ENCODE measurements at regions not wholly inside any gene's neighbourhood (a gene's known extent, or its start where the extent isn't known, plus 50 kb on each side); places are given as distances from the start of the nearest gene placed in this dataset.
"Not testable (repeated sequence)": the region's sequence is repeated elsewhere in the genome, so short reads cannot be mapped to it uniquely, and the experiment has no call there.

DNA sequence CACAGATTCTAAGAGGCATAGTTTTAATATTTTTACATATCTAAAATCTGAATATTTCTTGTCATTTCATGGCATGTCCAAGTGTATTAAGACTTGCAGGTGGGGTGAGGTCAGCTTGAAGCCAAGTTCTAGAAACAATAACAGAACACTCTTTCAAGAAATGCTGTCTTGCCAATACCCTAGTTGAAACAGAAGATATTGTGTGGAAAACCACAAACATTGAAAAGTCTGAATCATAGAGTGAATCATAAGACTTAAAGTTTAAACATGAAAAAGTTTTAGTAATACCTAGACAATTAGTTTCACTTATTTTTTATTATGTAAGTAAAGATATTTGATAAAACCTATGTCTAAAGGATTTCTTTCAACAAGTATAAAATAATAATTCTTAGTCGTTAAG lies 191.5 kb upstream of the CAND1 start:
- DNase-seq (ENCODE audit: low read depth in 3 of 3), result no peak

DNA sequence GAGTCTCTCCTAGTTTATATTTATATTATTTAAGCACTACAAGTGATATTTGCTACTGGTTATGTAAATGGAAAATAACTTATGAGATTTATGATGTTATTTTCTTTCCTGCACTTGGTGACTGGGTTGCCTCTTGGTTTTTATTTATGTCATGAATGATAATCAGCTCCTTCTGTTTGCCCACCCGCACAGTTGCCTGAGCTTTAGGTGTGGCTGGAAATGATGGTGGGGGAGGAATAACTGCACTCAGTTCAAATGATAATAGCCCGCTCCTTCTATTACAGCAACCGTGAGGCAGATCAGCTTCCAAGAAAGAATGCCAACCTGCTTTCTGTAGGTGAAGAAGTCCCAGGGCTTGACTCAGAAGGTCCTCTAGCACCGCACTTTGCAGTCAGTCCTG lies 190.2 kb upstream of the CAND1 start:
- no peak for DNase-seq (ENCODE audit: low read depth in 3 of 3)

- DNase-seq (ENCODE audit: low read depth in 3 of 3), result no peak
Observed at GRCh38 chr12:67080637-67081036, 188.5 kb upstream of the CAND1 start.

- no peak for DNase-seq (ENCODE audit: low read depth in 3 of 3)
Observed at GRCh38 chr12:67082221-67082620, 186.9 kb upstream of the CAND1 start.

- DNase-seq (ENCODE audit: low read depth in 3 of 3), result no peak
Observed at GRCh38 chr12:67085699-67086098, 183.5 kb upstream of the CAND1 start.

DNA sequence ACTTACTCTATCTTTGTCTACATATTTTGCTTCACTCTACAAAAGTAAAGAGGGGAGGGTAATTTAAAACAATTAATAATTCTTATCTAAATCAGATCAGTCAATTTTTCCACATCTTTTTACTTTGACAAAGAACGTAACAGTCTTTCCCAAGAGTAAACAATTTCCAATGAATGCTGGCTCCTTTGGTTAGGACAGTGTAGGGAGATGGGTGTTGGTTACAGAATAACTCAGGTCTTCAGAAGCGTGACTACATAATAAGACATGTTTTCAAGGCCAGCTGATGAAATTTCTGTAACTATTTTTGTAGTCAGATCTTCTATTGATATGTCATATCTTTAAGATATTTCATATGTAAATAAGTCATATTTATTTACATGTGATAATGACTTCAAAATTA lies 183.0 kb upstream of the CAND1 start:
- DNase-seq (ENCODE audit: low read depth in 3 of 3), result no peak

DNA sequence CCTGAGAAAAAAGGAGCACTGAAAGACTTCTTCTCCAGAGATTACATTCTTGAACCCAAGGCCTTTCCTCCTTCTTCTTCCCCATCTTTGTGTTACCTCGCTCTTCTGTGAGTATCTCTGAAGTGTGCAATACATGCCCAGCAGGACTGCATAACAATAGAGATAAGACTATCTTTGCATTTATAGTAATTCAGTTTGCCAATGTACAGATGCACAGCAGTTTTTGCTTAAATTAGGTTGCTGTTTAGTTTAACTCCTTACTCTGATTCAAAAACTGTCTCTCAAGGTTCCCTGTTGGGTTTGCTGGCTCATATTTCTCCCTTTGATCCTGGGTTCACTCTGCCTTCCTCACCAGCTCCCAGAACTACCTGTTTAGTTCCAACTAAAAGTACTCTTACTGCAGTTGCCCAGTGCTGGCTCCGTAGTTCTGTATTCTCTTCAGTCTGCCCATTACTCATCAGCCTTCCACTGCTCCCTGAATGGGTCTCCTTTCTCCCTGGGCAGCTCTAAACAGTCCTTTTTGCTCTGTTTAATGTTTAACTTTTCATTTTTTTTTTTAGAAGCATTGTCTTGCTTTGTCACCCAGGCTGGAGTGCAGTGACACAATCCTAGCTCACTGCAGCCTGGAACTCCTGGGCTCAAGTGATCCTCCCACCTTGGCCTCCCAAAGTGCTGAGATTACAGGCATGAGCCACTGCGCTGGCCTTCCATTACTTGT lies 180.6 kb upstream of the CAND1 start:
- no peak for DNase-seq (ENCODE audit: low read depth in 3 of 3)

- no peak for DNase-seq (ENCODE audit: low read depth in 3 of 3)
Observed at GRCh38 chr12:67091204-67091603, 178.0 kb upstream of the CAND1 start.

- DNase-seq (ENCODE audit: low read depth in 3 of 3), result no peak
Observed at GRCh38 chr12:67091678-67092077, 177.5 kb upstream of the CAND1 start.

DNA sequence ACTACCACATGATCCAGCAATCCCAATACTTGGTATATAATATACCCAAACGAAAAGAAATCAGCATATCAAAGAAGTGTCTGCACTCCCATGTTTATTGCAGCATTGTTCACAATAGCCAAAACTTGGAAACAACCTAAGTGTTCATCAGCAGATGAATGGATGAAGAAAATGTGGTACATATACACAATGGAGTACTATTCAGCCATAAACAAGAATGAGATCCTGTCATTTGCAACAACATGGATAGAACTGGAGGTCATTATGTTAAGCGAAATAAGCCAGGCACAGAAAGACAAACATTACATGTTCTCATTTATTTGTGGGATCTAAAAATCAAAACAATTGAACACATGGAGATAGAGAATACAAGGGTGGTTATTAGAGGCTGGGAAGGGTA lies 176.2 kb upstream of the CAND1 start:
- DNase-seq (ENCODE audit: low read depth in 3 of 3), result not testable (repeated sequence)

DNA sequence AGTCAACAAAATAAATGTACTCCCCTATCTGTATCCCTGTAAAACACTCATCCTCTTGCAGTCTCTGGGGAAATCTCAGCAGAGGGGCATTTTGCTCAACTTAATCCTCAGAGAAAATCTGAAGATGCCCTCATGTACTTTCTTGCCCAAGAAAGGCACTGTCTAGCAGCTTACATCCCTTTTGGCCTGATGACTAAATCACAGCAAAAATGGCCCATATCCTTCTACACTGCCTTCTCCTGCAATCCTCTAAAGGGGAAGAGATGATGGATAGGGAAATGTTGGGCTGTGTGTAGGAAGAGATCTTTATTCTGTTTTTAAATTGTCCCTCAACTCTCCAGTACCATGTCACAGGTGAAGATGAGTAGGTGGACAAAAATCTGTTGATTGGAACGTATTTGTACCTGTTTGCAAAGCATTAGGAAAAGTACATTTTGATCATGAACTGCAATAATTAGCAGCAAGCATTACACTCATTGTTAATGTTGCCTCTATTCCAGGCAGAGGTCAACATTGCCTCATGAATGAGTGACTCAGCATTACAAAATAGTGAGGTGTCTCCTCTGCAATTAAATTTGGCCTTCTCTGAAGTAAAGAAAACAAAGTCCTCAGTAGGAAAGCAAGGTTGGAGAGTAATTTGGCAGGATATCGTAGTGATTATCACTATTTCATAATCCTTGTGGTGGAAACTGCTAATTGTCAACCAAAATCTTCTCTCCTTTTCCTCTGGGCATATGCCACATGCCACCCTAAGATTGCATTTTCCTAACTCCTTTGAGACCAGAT lies 172.4 kb upstream of the CAND1 start:
- no peak for DNase-seq (ENCODE audit: low read depth in 3 of 3)

GRCh38 chr12:67099858-67100257 lies 169.3 kb upstream of the CAND1 start:
- DNase-seq (ENCODE audit: low read depth in 3 of 3), result no peak

DNA sequence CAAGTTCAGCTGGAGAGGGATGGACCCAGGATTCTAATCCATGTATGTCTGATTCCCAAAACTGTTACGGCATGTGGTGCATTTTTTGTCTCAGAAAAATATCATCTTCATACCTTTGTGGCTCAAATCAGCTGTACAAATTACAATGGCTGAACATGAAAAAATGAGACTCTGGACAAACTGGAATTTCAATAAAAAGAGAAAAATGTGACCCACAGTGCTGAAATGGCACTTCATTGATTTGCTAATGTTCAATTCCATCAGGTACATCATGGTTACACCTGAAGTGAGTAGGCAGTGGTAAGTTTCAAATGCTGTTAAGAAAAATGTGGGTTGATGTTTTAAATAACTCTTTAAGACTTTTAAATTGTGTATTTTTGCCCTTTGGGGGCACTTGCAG lies 165.6 kb upstream of the CAND1 start:
- DNase-seq (ENCODE audit: low read depth in 3 of 3), result no peak

GRCh38 chr12:67107235-67107634 lies 161.9 kb upstream of the CAND1 start:
- no peak for DNase-seq (ENCODE audit: low read depth in 3 of 3)

DNA sequence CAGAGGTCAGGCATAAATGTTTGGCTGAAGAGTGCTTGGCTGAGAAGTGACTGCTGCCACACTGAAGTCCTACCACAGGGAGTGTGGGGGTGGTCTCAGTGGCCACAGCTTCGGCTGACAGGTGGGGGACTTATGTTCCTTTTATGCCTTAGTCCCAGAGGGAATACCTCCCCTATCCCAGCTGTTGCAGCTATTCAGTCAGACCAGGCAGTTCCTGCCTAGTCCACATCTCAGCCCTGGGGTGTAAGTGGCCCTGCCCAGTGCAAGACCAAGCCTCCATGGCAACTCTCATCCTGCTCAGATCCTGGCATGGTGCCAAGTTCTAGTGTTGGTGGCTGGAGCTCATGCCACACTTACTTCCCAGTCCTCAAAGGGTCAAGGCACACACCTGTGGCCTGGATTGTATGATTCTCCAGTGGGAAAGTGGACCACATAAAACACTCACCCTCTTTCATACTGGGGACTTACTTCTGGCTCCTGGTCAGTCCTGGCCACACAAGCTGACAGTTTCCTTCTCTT lies 161.3 kb upstream of the CAND1 start:
- DNase-seq (ENCODE audit: low read depth in 3 of 3), result no peak

DNA sequence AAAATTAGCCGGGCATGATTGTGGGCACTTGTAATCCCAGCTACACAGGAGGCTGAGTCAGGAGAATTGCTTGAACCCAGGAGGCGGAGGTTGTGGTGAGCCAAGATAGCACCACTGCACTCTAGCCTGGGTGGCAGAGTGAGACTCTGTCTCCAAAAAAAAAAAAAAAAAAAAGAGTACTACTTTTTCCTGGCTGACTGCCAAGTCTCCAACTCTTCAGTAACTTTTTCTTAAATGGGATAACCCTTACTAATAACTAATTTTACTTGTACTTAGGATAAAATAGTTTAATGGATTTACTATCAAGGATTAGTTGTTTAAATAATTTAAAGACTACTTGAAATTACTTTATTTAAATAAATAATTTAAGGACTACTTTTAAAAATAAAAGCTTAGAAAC lies 158.8 kb upstream of the CAND1 start:
- DNase-seq (ENCODE audit: low read depth in 3 of 3), result not testable (repeated sequence)

DNA sequence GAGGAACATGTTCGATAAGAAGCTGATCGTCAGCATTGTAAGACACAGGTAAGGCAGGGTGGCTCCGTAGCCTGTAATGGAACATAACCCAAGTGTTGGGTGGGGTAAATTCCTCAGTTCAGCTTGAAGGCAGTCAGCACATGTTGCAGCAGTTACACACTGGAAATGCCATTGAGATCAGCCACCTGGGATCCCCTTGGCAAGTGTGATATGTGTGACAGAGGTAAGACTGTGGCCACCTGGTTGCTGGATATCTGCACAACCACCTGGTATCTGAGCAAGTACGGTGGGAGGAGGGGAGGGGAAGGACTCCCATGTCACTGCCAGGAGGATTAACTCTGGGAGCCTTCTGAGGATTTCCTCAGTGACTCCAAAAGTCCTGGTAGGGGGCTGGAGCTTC lies 158.0 kb upstream of the CAND1 start:
- no peak for DNase-seq (ENCODE audit: low read depth in 3 of 3)

GRCh38 chr12:67112586-67112985 lies 156.6 kb upstream of the CAND1 start:
- no peak for DNase-seq (ENCODE audit: low read depth in 3 of 3)

DNA sequence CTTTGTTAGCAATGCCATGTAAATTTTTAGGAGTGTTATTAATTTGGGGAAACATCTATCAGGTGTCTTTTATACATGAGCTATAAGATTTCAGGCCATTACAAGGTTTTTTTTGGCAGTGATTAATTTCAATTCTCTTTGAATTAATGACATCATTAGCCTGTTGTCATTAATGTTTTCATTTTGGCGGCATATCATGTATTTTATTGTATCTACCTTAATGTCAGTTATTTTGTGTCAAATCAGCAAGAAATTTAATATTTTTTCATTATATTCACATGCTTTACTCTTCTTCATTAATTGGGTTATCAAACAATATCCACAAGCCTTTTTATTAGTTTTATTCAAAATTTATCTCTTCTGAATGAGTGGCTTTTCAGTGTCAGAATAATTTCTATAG lies 153.0 kb upstream of the CAND1 start:
- DNase-seq (ENCODE audit: low read depth in 3 of 3), result no peak

GRCh38 chr12:67122584-67122983 lies 146.6 kb upstream of the CAND1 start:
- DNase-seq (ENCODE audit: low read depth in 3 of 3), result no peak

GRCh38 chr12:67137256-67137655 lies 131.9 kb upstream of the CAND1 start:
- DNase-seq (ENCODE audit: low read depth in 3 of 3), result no peak

- no peak for DNase-seq (ENCODE audit: low read depth in 3 of 3)
Observed at GRCh38 chr12:67141296-67142018, 127.7 kb upstream of the CAND1 start.

DNA sequence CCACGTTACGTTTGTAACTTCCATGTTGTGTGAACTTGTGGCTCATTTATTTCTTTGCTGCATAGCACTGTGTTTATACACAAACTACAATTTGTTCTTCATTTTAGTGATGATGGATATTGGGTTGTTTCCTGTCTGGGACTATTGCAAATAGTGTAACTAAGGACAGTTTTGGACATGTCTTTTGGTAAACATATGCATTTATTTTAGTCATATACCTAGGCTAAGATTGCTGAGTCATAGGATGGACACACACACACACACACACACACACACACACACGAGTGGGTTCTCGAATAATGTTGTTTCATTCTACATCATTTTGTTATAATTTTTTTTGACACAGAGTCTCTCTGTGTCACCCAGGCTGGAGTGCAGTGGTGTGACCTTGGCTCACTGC lies 123.5 kb upstream of the CAND1 start:
- DNase-seq (ENCODE audit: low read depth in 3 of 3), result no peak

All from stimulated activated CD4-positive, alpha-beta T cell treated with anti-CD3 and anti-CD28 coated beads, TNF-alpha, amount 100 ng/mL, for 24 hours (primary cell).